GM19397 (cell line): ENCODE measurements at regions not wholly inside any gene's neighbourhood (a gene's known extent, or its start where the extent isn't known, plus 50 kb on each side); places are given as distances from the start of the nearest gene placed in this dataset.

Source experiments
- ATAC-seq: cut with Tn5 transposase; IDR thresholded peaks from one replicate; pipeline ENCODE4 v1.9.1; 2021; ENCODE audit warnings: mild to moderate bottlenecking, moderate library complexity; ENCODE audit not compliant: unreplicated experiment

- ATAC-seq = no peak
These were observed 200.2 kb downstream of the PLK2 start for GRCh38 chr5:58259685-58260152.

DNA sequence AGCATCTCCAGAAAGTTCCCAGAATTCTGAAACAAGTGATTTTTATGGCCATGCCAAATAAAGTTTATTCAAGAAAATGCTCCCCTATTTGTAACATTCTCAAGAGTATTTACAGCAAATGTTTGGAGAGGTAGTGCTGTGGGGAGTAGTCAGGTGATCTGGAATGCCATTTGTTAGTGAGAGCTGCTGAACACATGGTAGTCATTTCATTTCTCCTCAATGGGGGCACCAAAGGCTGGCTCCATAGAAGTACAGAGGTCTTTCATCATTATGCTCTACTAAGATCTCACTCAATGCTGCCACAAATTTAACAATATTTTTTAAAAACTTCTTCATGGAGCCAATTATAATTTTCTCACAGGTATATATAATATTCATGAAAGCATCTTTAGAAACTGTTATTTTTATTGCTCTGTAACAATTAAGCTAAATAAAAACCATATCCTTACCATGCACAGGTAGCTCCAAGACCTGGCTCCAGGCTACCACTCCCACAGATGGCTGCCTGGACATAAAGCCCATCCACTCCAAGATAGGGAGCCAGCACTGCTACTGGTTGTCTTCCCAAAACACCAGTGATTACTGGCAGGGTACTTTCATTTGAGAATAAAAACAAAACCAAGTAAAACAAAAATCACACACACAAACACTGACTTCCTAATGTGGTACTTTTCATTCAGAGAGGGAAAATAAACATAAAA is 200.8 kb downstream of the PLK2 start:
- ATAC-seq = no peak

DNA sequence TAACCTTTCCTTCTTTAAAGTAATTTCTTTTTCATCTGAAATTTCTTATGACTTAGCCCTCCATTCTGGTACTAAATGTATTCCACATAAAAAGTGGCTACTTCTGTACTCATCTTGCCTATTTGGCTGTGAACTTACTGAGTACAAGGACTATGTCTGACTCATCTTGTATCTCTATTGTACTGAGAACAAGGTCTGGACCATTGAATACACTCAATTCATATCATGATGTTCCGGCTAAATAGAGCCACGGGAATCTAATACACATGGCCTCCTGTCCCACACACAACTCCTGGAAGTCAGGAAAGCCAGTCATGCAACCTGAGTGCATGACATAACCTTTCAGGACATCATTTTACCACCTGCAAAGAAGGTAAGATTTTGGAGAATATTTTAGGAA is 203.9 kb downstream of the PLK2 start:
- no peak for ATAC-seq

DNA sequence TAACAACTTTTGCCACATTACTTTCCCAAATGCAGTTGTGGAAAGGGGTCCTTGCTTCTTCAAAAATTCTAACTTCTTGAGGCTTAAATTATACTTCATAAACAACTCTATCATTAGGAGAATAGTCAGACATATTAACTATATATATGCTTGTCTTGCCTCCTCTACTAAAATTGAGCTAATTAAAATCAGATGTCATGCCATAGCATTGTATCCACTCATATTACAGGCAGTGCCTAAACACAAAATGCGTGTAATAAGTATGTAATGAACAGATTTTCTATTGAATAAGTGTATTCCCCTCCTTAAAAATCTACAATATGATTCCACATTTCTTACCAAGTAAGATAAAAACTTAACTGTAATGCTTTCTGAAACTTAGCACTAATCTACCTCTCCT is 204.5 kb downstream of the PLK2 start:
- no peak for ATAC-seq

DNA sequence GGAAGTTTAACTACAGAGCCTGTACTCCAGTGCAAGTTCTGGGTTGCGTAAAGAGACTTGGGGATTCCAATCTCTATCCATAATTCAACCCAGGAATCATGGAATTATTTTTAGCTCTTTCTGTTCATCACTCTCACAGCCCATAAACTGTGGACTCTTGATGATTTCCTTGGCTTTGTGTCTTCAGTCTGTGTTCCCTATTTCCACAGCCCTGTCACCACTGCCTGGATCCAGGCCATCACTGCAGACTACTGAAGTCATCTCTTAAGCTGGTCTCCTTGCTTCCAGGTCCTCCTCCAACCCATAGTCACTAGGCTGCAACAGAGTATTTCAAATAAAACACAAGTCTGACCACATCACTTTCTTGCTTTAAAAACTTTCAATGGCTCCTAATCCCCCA is 211.7 kb downstream of the PLK2 start:
- no peak for ATAC-seq

DNA sequence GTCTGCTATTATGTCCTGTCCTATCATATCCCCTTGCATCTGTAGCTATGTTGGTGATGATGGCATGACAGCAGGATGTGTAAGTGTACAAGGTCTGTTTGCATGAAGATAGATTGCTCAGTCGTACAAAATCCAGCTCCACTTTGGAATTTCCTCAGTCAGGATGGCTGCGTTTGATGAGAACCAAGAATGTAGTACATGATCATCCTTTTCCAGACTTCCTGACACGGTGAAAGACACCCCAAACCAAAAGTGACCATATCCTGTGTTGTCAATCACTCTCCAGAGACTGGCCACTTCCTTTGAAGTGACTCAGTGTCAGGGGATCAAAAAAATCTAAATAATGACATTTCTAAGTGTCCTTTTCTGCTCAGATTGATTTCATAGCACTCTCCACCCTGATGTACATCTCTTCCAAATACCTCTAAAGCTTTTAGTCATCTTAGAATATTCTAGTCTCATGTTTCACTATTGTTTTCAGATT is 213.4 kb downstream of the PLK2 start:
- no peak for ATAC-seq

DNA sequence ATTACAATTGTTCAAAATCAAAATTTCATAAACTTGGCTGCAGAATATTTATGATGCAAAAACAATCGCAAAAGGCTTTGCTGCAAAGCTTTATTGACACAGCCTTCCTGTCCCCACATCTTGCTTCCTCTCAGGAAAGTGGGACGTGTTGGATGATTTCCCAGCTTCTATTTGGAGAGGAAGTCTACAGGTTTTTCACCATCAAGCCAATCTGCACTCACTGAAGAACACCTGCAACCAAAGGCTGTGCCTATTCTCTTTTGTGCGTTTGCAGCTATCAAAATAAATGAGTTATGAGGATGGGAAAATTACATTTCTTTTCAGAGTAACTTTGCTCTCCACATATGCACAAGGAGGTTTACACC is 214.4 kb downstream of the PLK2 start:
- no peak for ATAC-seq

DNA sequence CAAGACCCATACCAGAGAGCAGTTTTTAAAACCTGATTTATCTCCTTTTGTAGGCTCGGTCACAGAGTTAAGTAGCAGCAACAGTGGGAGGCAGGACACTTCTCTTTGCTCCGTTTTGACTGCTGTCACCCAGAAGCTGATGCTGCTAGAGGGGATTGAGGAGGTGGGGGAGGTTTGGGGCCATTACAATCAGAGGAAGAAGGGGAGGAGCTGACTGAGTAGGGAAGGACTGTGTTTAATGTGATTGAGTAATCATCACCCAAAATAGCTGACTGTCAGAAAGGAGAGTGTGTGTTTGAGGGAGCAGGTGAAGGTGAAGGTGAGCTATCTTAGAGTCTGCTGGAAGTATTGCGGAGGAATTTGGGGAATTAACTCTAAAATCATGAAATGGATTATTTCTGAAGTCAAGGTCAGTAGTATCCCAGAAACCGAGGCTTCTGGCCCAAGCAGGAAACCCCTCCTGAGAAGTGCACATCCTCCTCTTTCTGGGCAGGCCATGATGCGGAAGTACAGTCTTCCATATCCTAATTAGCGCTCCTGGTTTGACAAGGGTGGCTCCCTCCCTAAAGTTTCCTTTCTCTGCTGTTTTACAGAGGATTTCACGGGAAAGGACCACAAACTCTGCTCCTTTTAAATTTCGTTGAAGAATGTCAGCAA is 214.9 kb downstream of the PLK2 start:
- ATAC-seq = no peak

DNA sequence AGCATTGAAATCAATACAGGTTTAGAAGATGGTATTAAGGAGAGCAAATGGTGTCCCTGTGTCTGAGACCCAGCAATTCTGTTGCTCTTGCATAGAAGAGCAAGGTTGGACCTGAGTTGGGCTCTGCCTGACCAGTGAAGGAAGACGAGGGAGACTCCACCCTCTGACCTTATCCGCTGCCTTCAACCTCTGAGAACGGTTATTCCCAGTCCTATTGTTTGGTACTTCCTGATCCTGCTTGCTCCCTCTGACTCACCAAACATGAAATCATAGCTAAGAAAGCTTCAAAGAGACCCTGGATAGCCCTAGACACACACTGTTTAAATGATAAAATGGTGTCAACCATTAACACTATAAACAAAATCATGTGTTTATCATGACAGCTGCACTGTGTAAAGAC is 218.5 kb downstream of the PLK2 start:
- ATAC-seq = no peak

DNA sequence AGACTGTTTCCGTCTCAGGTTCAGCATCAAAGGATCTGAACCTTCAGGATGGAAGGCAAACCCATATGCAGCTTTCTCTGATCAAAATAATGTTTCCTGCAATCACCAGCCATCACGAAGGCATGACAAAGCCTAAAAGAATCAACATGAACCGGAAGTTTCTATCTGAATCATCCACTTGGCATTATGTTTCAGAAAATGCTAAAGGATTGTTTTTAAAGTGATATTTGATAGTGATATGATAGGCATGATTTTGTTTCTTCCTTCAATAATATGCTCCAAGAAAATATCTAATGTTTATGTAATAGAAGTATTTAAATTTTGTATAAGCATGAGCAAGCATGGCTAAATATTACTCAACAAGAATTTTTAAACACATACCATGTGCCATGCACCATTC is 219.6 kb downstream of the PLK2 start:
- no peak for ATAC-seq

GRCh38 chr5:58239731-58240130 is 220.2 kb downstream of the PLK2 start:
- ATAC-seq = no peak

DNA sequence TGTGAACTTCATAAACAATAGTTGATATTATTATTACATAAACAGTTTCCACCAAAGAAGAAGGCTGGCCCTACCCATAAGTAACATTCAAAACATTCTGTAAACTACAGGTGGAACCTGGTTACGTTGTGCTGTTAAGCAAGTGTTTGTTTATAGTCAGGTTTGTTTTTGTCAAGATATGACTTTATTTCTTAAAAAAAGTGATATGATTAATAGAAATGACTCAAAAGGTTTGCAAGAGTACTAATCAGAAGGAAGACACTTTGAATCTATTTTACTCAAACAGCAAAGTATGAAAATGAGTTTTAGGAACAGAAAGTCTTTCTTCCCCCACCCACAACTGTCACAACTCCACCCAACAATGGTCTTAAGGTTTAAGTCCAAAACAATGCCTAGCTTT is 220.8 kb downstream of the PLK2 start:
- no peak for ATAC-seq

DNA sequence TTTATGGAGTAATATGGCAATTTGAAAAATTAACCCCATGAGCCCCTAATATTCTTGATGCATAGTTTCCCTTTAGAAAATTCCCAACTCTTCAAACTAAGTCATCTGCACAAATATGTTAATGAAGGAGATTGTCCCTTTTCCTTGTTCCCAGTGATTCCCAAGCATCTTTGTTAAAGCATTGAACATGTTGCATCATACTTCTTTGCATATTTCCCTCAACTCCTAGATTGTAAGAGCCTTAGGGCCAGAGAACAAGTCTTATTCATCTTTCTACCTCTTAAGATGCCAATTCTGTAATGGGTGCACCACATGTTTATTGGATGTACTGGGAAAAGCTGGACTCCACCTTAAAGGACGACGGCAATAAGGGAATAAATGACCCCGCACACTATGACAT is 223.4 kb downstream of the PLK2 start:
- no peak for ATAC-seq

GRCh38 chr5:58235299-58235698 is 224.6 kb downstream of the PLK2 start:
- ATAC-seq = no peak

DNA sequence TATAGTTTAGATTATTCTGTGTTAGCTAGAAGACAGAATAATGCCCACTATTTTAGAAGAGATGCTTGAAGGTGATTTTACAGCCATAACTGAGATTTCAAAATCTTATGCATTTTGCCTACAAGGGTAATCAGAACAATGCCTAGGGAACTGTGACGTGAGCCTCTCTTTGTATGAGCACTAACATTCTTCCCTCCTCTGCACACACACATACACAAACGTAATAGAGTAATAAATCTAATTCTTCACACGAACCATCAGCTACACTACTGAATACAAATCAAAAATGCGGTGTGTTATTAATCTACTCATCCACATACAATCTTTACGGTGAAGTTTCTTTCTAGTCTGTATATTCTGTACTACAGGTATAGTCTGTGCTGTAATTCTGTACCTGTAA is 227.8 kb downstream of the PLK2 start:
- no peak for ATAC-seq

DNA sequence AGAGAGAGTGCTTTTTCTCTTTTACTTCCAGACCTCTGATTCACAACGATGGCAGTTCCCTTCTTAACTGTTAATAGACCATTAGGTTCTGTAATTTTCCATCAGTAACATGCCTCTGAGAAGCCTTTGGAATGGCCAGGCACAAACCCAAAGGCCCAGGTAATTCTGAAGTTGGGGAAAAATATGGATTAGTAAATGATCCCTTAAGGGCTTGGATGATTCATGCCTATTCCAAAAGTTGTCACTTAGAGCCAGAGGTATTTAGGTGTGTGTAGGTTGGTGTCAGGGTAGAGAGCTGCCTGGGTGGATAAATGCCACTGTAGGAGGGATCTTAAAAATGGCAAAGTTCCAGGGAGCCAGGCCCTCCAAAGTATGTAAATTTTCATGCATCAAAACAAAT is 228.8 kb downstream of the PLK2 start:
- no peak for ATAC-seq

DNA sequence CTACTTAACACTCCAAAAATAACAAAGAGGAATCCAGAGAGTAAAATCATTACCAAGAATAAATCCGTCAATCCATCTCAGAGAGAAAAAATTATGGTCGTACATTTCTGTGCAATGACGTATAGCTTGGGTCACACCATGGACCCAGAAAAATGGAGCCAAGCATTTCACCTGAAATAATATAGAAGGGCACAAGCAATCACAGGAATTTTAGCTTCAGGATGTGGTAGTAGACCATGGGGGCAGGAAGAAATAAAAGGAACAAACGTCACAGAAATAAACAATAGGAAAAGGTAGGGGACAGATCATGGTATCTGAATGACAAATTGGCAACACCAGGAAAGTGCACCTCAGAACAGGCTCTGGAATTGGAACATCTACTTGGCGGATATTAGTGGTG is 231.0 kb downstream of the PLK2 start:
- ATAC-seq = no peak

- no peak for ATAC-seq
These were observed 232.0 kb downstream of the PLK2 start for GRCh38 chr5:58227858-58228257.

DNA sequence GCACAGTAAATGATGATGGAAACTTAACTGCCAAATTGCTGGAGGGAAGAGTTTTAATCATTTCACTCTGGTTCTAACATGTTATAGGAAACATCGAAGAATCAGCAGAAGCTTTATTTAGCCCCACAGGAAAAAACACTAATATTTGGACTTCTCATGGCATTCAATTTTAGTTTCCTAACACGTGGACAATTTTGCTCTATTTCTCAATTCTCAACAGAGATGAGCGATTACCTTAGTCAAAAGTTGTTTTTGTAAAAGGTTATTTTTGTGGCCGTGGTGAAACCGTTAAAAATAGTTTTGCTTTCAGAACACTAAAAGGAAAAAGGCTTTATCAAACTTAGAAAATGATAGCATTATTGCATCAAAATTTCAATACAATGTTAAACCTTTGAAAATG is 235.2 kb downstream of the PLK2 start:
- ATAC-seq = no peak

DNA sequence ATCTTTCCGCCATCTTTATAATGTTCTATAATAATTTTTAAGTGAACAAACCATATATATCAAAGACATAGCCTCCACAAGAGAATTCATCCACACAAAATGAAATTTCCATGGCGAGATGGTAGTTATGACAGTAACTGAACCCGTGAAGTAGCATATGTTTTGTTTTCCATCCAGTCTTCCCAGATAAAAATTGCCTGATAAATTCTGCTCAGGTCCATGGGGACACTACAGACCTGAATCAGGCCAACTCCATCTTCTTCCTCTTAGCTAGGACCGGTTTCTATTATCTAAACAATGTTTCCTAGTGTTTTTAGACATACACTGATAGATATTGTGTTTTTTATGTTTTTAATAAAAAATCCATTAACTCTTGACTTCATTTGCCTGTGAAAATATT is 235.7 kb downstream of the PLK2 start:
- no peak for ATAC-seq

- no peak for ATAC-seq
These were observed 244.5 kb downstream of the PLK2 start for GRCh38 chr5:58215364-58215763.

GRCh38 chr5:58211441-58211840 is 248.4 kb downstream of the PLK2 start:
- no peak for ATAC-seq

GRCh38 chr5:58208674-58209073 is 251.2 kb downstream of the PLK2 start:
- no peak for ATAC-seq
